Astrocyte (in vitro differentiated cells and primary cell): ENCODE measurements at regions not wholly inside any gene's neighbourhood (a gene's known extent, or its start where the extent isn't known, plus 50 kb on each side); places are given as distances from the start of the nearest gene placed in this dataset.

Experiments
- DNase-seq: peaks from one replicate; pipeline ENCODE4 v3.0.0-alpha.2; 2010; ENCODE audit warnings: low read depth
- FAIRE-seq: peaks from 2 replicates; lab custom pipeline; 2011; peaks lifted over from hg19 to GRCh38; lab: Jason Lieb, UNC
- H2AFZ ChIP-seq: 2 replicates; pipeline ENCODE4 v1.6.0; 2012; ENCODE audit warnings: low read depth, low read length, inconsistent platforms
- H3K27ac ChIP-seq: 2 replicates; pipeline ENCODE4 v1.5.1; 2011; ENCODE audit warnings: low read depth, low read length, inconsistent platforms
- H3K27me3 ChIP-seq: 2 replicates; pipeline ENCODE4 v1.6.0; 2011; ENCODE audit warnings: low read length, inconsistent platforms; ENCODE audit not compliant: insufficient read depth
- H3K36me3 ChIP-seq: 2 replicates; pipeline ENCODE4 v1.5.1; 2011; ENCODE audit warnings: low read length, inconsistent platforms; ENCODE audit not compliant: insufficient read depth
- H3K4me1 ChIP-seq: 2 replicates; pipeline ENCODE4 v1.5.1; 2011; ENCODE audit warnings: low read length, inconsistent platforms; ENCODE audit not compliant: insufficient read depth
- H3K4me2 ChIP-seq: 2 replicates; pipeline ENCODE4 v1.6.0; 2012; ENCODE audit warnings: low read length, inconsistent platforms
- H3K4me3 ChIP-seq: 2 replicates; pipeline ENCODE4 v1.5.1; 2011; ENCODE audit warnings: low read depth, mild to moderate bottlenecking, low read length, inconsistent platforms; ENCODE audit not compliant: insufficient read depth
- H3K79me2 ChIP-seq: 2 replicates; pipeline ENCODE4 v1.6.0; 2012; ENCODE audit warnings: mild to moderate bottlenecking, low read length, inconsistent platforms; ENCODE audit not compliant: insufficient read depth
- H3K9ac ChIP-seq: 2 replicates; pipeline ENCODE4 v1.6.0; 2012; ENCODE audit warnings: mild to moderate bottlenecking, low read length, inconsistent platforms
- H3K9me3 ChIP-seq: 2 replicates; pipeline ENCODE4 v1.5.1; 2012; ENCODE audit warnings: low read depth, mild to moderate bottlenecking, low read length, inconsistent platforms; ENCODE audit not compliant: insufficient read depth
- H4K20me1 ChIP-seq: 2 replicates; pipeline ENCODE4 v1.6.0; 2012; ENCODE audit warnings: low read length, inconsistent platforms; ENCODE audit not compliant: insufficient read depth
- H3K27ac Mint-ChIP-seq: one replicate; pipeline ENCODE4 v1.8.0; 2021; ENCODE audit warnings: mild to moderate bottlenecking, mixed read lengths; ENCODE audit not compliant: unreplicated experiment
- H3K27me3 Mint-ChIP-seq: one replicate; pipeline ENCODE4 v1.8.0; 2021; ENCODE audit warnings: low read depth, mixed read lengths; ENCODE audit not compliant: unreplicated experiment
- H3K36me3 Mint-ChIP-seq: one replicate; pipeline ENCODE4 v1.8.0; 2021; ENCODE audit warnings: low read depth, mixed read lengths; ENCODE audit not compliant: unreplicated experiment
- H3K4me1 Mint-ChIP-seq: one replicate; pipeline ENCODE4 v1.8.0; 2021; ENCODE audit warnings: low read depth, mixed read lengths; ENCODE audit not compliant: unreplicated experiment
- H3K4me3 Mint-ChIP-seq: one replicate; pipeline ENCODE4 v1.8.0; 2021; ENCODE audit warnings: mild to moderate bottlenecking, moderate library complexity, mixed read lengths; ENCODE audit not compliant: unreplicated experiment
- H3K9me3 Mint-ChIP-seq: one replicate; pipeline ENCODE4 v1.8.0; 2021; ENCODE audit warnings: mild to moderate bottlenecking, mixed read lengths; ENCODE audit not compliant: unreplicated experiment
- CTCF ChIP-seq: IDR thresholded peaks from 2 replicates; pipeline ENCODE4 v1.5.1; 2011; ENCODE audit warnings: low read depth, mild to moderate bottlenecking, inconsistent platforms, low read length, moderate library complexity; ENCODE audit not compliant: insufficient read depth
- EZH2 ChIP-seq: IDR thresholded peaks from 2 replicates; pipeline ENCODE4 v1.6.1; 2012; ENCODE audit warnings: mild to moderate bottlenecking, low read length, inconsistent platforms; ENCODE audit not compliant: insufficient read depth

GRCh38 chr12:46473634-46474329 lies 101.2 kb upstream of the SLC38A2 start:
- TF ChIP-seq CTCF (no peak), EZH2 (no peak)
- H3K27ac Mint-ChIP-seq = peak overlapping the region; percentile 89
- Histone ChIP-seq H3K36me3 (no peaks in the 10 kb centered on the region), H3K4me2 (peak overlapping the region; percentile 73), H3K4me1 (peaks cover 38% of the 10 kb centered on the region), H2AFZ (peak overlapping the region; percentile 47), H3K9ac (peak overlapping the region; percentile 49), H3K79me2 (no peaks in the 10 kb centered on the region), H3K27ac (peak overlapping the region; percentile 76), H3K9me3 (no peaks in the 10 kb centered on the region), H4K20me1 (no peaks in the 10 kb centered on the region), H3K4me3 (peak overlapping the region; percentile 9), H3K27me3 (no peaks in the 10 kb centered on the region)
- H3K4me1 Mint-ChIP-seq = peaks cover 28% of the 10 kb centered on the region
- no peaks in the 10 kb centered on the region for H3K27me3 Mint-ChIP-seq
- H3K36me3 Mint-ChIP-seq = peaks cover 2% of the 10 kb centered on the region
- peaks cover 1% of the 10 kb centered on the region for H3K9me3 Mint-ChIP-seq
- peak; percentile 94 for DNase-seq
- FAIRE-seq = peak; percentile 29
- H3K4me3 Mint-ChIP-seq = peak overlapping the region; percentile 47

DNA sequence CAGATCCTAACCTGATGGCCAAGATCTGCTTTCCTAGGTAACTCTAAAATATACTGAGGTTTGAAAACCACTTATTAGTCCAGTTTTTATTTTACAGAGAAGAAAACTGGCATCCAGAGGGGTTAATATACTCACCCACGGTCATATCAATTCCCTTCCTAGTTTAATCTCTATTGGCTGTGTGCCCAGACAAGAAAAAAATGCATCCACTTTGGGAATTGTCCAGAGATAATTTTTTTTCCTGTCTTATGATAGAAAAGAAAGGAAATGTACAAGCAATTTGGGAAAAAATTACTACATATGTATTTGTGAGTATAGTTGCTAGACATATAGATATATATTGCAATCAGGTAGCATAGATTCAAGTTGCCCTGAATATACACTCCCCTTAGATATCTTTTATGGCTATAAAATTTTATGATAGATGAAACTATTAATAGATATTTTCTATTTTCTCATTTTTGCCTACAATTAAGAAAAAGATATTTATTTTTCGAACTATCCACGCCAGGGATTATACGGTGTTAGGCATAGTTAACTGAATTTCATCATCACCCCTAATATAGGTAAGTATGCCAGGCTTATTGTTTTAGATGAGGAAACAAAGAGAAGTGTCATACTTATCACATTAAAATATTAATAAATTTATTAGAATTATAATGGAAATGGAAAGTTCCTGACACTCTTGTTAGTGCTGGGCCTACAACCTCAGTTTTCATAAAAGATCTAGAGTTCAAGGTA lies 100.5 kb upstream of the SLC38A2 start:
- Histone ChIP-seq H3K9me3 (no peaks in the 10 kb centered on the region), H4K20me1 (no peaks in the 10 kb centered on the region), H3K79me2 (no peaks in the 10 kb centered on the region), H3K4me1 (peaks cover 43% of the 10 kb centered on the region), H2AFZ (no peak overlapping the region), H3K4me2 (peak overlapping the region; percentile 73), H3K36me3 (no peaks in the 10 kb centered on the region), H3K27ac (peak overlapping the region; percentile 76), H3K4me3 (no peak overlapping the region), H3K9ac (peak overlapping the region; percentile 49), H3K27me3 (no peaks in the 10 kb centered on the region)
- DNase-seq = peak; percentile 66
- H3K27ac Mint-ChIP-seq = peak overlapping the region; percentile 89
- no peak overlapping the region for H3K4me3 Mint-ChIP-seq
- no peak for TF ChIP-seq CTCF
- no peak for TF ChIP-seq EZH2
- H3K36me3 Mint-ChIP-seq = peaks cover 2% of the 10 kb centered on the region
- peaks cover 1% of the 10 kb centered on the region for H3K9me3 Mint-ChIP-seq
- no peak for FAIRE-seq
- H3K4me1 Mint-ChIP-seq = peaks cover 30% of the 10 kb centered on the region
- no peaks in the 10 kb centered on the region for H3K27me3 Mint-ChIP-seq
